ENCODE measurements at regions not wholly inside any gene's neighbourhood (a gene's known extent, or its start where the extent isn't known, plus 50 kb on each side); places are given as distances from the start of the nearest gene placed in this dataset.

- Histone ChIP-seq H2BK120ac (ENCODE audit: low read depth, low read length) (no peak overlapping the region), H3K4me3 (ENCODE audit: insufficient read depth, low read depth, low read length) (no peak overlapping the region), H3K4me1 (ENCODE audit: control insufficient read depth, insufficient read depth, low read length) (no peaks in the 10 kb centered on the region), H2AFZ (replicated peaks; ENCODE audit: low read length, poor library complexity) (no peak overlapping the region), H2AK5ac (ENCODE audit: low read depth, low read length) (no peak overlapping the region), H3K9me1 (ENCODE audit: insufficient read depth, low read length) (no peaks in the 10 kb centered on the region), H3K23ac (ENCODE audit: low read depth, low read length) (no peak overlapping the region), H2BK20ac (ENCODE audit: low read depth, low read length) (no peak overlapping the region), H4K91ac (ENCODE audit: insufficient read depth, low read depth, low read length) (no peak overlapping the region), H3K79me1 (ENCODE audit: low read depth in 1 of 2, low read length in 2 of 2) (no peaks in the 10 kb centered on the region), H3K4ac (ENCODE audit: low read depth, low read length) (no peak overlapping the region), H2BK15ac (ENCODE audit: low read depth, low read length) (no peak overlapping the region), H3K27ac (ENCODE audit: insufficient read depth, low read length) (no peak overlapping the region), H3K14ac (replicated peaks; ENCODE audit: low read depth, low read length) (no peak overlapping the region), H3K36me3 (ENCODE audit: control insufficient read depth, insufficient read depth, low read length) (no peaks in the 10 kb centered on the region), H3K9ac (ENCODE audit: low read depth, low read length) (no peak overlapping the region), H3K4me2 (ENCODE audit: low read depth, low read length) (no peak overlapping the region), H3K18ac (ENCODE audit: low read depth, low read length) (no peak overlapping the region), H3K27me3 (ENCODE audit: control insufficient read depth, insufficient read depth, low read length) (no peaks in the 10 kb centered on the region), H4K20me1 (ENCODE audit: insufficient read depth, low read length) (no peaks in the 10 kb centered on the region; the same call in 1 of the 2 replicates), H3K56ac (ENCODE audit: extremely low read depth, insufficient read depth, low read length) (no peak overlapping the region), H4K5ac (ENCODE audit: low read depth, low read length) (no peak overlapping the region), H2AK9ac (replicated peaks; ENCODE audit: low read depth, low read length, poor library complexity) (no peak overlapping the region), H2BK5ac (ENCODE audit: low read depth, low read length, poor library complexity, severe bottlenecking) (no peak overlapping the region), H4K8ac (ENCODE audit: low read depth in 2 of 2, low read length in 2 of 2) (no peak overlapping the region), H3K9me3 (ENCODE audit: control insufficient read depth, insufficient read depth, low read length) (no peaks in the 10 kb centered on the region)
- no TSS peak for BruUV-seq (replicated peaks)
- WGBS, 2 experiments (ENCODE audit: extremely low coverage in 2 of 2, insufficient read length in 1 of 2), result no CpG with 5 or more reads among the region's 2 CpGs
- POLR2A ChIA-PET (ENCODE audit: unreplicated experiment), result no interaction called here
- dilution Hi-C loops (cut with HindIII; ENCODE audit: low sequenced_read_pairs, unreplicated experiment) (no loop called here), intact Hi-C loops (cut with micrococcal nuclease) (no loop called here), in situ Hi-C loops (cut with MboI; ENCODE audit: low sequenced_read_pairs) (no loop called here)
- TF ChIP-seq CHD1 (IDR thresholded peaks at IDR 0.05; ENCODE audit: low read depth, low read length), result no peak
- TF ChIP-seq MAZ (IDR thresholded peaks at IDR 0.05; ENCODE audit: borderline replicate concordance, low read depth, low read length), result no peak
- TF ChIP-seq CEBPB (IDR thresholded peaks at IDR 0.05; ENCODE audit: low read depth, low read length), result no peak
- no peak for TF ChIP-seq BHLHE40 (IDR thresholded peaks at IDR 0.05; ENCODE audit: low read depth, low read length)
- TF ChIP-seq MAFK (IDR thresholded peaks at IDR 0.05; ENCODE audit: low read depth, low read length), result no peak
- TF ChIP-seq RAD21 (IDR thresholded peaks at IDR 0.05; ENCODE audit: low read length), result no peak
- TF ChIP-seq ELK1 (IDR thresholded peaks at IDR 0.05; ENCODE audit: borderline replicate concordance, low read depth, low read length), result no peak
- no peak for TF ChIP-seq USF2 (IDR thresholded peaks at IDR 0.05; ENCODE audit: low read depth, low read length)
- no peak for TF ChIP-seq RFX5 (IDR thresholded peaks at IDR 0.05; ENCODE audit: low read depth, low read length)
- ATAC-seq (ENCODE audit: low read depth) (no peak), DNase-seq (no peak)
- CTCF ChIA-PET, result no interaction called here
Observed at GRCh38 chr1:157412308-157412707, 140.0 kb downstream of the FCRL5 start.
